CD8-positive, alpha-beta memory T cell (primary cell): ENCODE measurements at regions not wholly inside any gene's neighbourhood (a gene's known extent, or its start where the extent isn't known, plus 50 kb on each side); places are given as distances from the start of the nearest gene placed in this dataset.
"Not testable (repeated sequence)": the region's sequence is repeated elsewhere in the genome, so short reads cannot be mapped to it uniquely, and the experiment has no call there.

ENCODE experiments used
- CTCF ChIA-PET: fragments of 350-600 bp; sonication (Branson Sonifier 250); formaldehyde crosslinking; loops from one replicate; lab custom pipeline; 2021; ENCODE audit warnings: antibody characterized with exemption; lab: Charles Lee
- POLR2A ChIA-PET: fragments of 350-600 bp; sonication (Branson Sonifier 250); formaldehyde crosslinking; loops from one replicate; lab custom pipeline; 2021; ENCODE audit warnings: antibody characterized with exemption; lab: Charles Lee
- DNase-seq, 5 donors: peaks; one replicate each; pipeline versions ENCODE4 v3.0.0 to v3.0.0-alpha.2; 2020 to 2022; ENCODE audit warnings: mixed read lengths in 1 of 5
- H3K27ac ChIP-seq: one replicate; pipeline ENCODE4 v1.7.0; 2013; ENCODE audit warnings: low read depth, mild to moderate bottlenecking, low read length, moderate library complexity
- H3K27me3 ChIP-seq: 2 replicates; pipeline ENCODE4 v1.7.0; 2013; ENCODE audit warnings: low read length, mild to moderate bottlenecking; ENCODE audit not compliant: insufficient read depth, poor library complexity, severe bottlenecking
- H3K36me3 ChIP-seq: 2 replicates; pipeline ENCODE4 v1.7.0; 2013; ENCODE audit warnings: mild to moderate bottlenecking, low read length, moderate library complexity; ENCODE audit not compliant: insufficient read depth
- H3K4me1 ChIP-seq: 2 replicates; pipeline ENCODE4 v1.7.0; 2013; ENCODE audit warnings: mild to moderate bottlenecking, low read length, moderate library complexity; ENCODE audit not compliant: insufficient read depth
- H3K4me3 ChIP-seq: 2 replicates; pipeline ENCODE4 v1.7.0; 2013; ENCODE audit warnings: mild to moderate bottlenecking, low read length
- H3K9me3 ChIP-seq: 2 replicates; pipeline ENCODE4 v1.7.0; 2013; ENCODE audit warnings: mild to moderate bottlenecking, low read length
- H3K27ac Mint-ChIP-seq, 8 donors: one replicate each; pipeline ENCODE4 v1.8.0; 2020 to 2021; ENCODE audit warnings: mixed read lengths in 8 of 8, mild to moderate bottlenecking in 6 of 8, inconsistent platforms in 3 of 8, moderate library complexity in 3 of 8
- H3K27me3 Mint-ChIP-seq, 2 donors: one replicate each; pipeline ENCODE4 v1.8.0; 2020 to 2021; ENCODE audit warnings: mixed read lengths in 2 of 2, mild to moderate bottlenecking in 1 of 2, moderate library complexity in 1 of 2
- H3K36me3 Mint-ChIP-seq, 3 donors: one replicate each; pipeline ENCODE4 v1.8.0; 2020 to 2021; ENCODE audit warnings: mixed read lengths in 3 of 3, inconsistent platforms in 1 of 3, mild to moderate bottlenecking in 1 of 3
- H3K4me1 Mint-ChIP-seq, 3 donors: one replicate each; pipeline ENCODE4 v1.8.0; 2020 to 2021; ENCODE audit warnings: mixed read lengths in 3 of 3, inconsistent platforms in 1 of 3, mild to moderate bottlenecking in 1 of 3
- H3K4me3 Mint-ChIP-seq, 7 donors: one replicate each; pipeline ENCODE4 v1.8.0; 2020 to 2021; ENCODE audit warnings: mixed read lengths in 7 of 7, mild to moderate bottlenecking in 6 of 7, moderate library complexity in 4 of 7, inconsistent platforms in 2 of 7
- H3K9me3 Mint-ChIP-seq, 5 donors: one replicate each; pipeline ENCODE4 v1.8.0; 2020 to 2022; ENCODE audit warnings: mixed read lengths in 5 of 5, mild to moderate bottlenecking in 3 of 5, moderate library complexity in 2 of 5, inconsistent platforms in 1 of 5

- H3K27me3 Mint-ChIP-seq: peaks cover 0 to 13% of the 10 kb centered on the region in 2 donors
- POLR2A ChIA-PET: no interaction called here
- Histone ChIP-seq H3K27ac (no peak overlapping the region), H3K4me1 (no peaks in the 10 kb centered on the region), H3K4me3 (no peak overlapping the region), H3K36me3 (no peaks in the 10 kb centered on the region), H3K27me3 (no peaks in the 10 kb centered on the region), H3K9me3 (no peaks in the 10 kb centered on the region)
- H3K27ac Mint-ChIP-seq: no peak overlapping the region
- CTCF ChIA-PET: no interaction called here
- H3K4me3 Mint-ChIP-seq: no peak overlapping the region
- H3K4me1 Mint-ChIP-seq: peaks cover 0 to 21% (median 0%) of the 10 kb centered on the region in 3 donors
- no peaks in the 10 kb centered on the region for H3K9me3 Mint-ChIP-seq
- no peaks in the 10 kb centered on the region for H3K36me3 Mint-ChIP-seq
- DNase-seq: no peak
These were observed 415.4 kb upstream of the USP9Y start for GRCh38 chrY:12285608-12286007.

- peak overlapping the region in 1 of 8 donors; percentile 4 for H3K27ac Mint-ChIP-seq
- no peak for DNase-seq
- no peaks in the 10 kb centered on the region for H3K9me3 Mint-ChIP-seq
- Histone ChIP-seq H3K27me3 (no peaks in the 10 kb centered on the region), H3K27ac (no peak overlapping the region), H3K4me3 (no peak overlapping the region), H3K4me1 (no peaks in the 10 kb centered on the region), H3K36me3 (no peaks in the 10 kb centered on the region), H3K9me3 (no peaks in the 10 kb centered on the region)
- H3K27me3 Mint-ChIP-seq: peaks cover 0 to 13% of the 10 kb centered on the region in 2 donors
- ChIA-PET CTCF (no interaction called here), POLR2A (no interaction called here)
- H3K36me3 Mint-ChIP-seq: no peaks in the 10 kb centered on the region
- peak overlapping the region in 1 of 7 donors; percentile 62 for H3K4me3 Mint-ChIP-seq
- peaks cover 0 to 21% (median 0%) of the 10 kb centered on the region in 3 donors for H3K4me1 Mint-ChIP-seq
These were observed 412.1 kb upstream of the USP9Y start for GRCh38 chrY:12288919-12289318.

GRCh38 chrY:12289415-12289814 is 411.6 kb upstream of the USP9Y start:
- Mint-ChIP-seq H3K4me3 (peak overlapping the region in 1 of 7 donors; percentile 62), H3K36me3 (no peaks in the 10 kb centered on the region), H3K27ac (no peak overlapping the region), H3K27me3 (peaks cover 0 to 11% of the 10 kb centered on the region in 2 donors), H3K4me1 (peaks cover 0 to 21% (median 0%) of the 10 kb centered on the region in 3 donors), H3K9me3 (no peaks in the 10 kb centered on the region)
- Histone ChIP-seq H3K4me3 (no peak overlapping the region), H3K27me3 (no peaks in the 10 kb centered on the region), H3K9me3 (no peaks in the 10 kb centered on the region), H3K4me1 (no peaks in the 10 kb centered on the region), H3K36me3 (no peaks in the 10 kb centered on the region), H3K27ac (no peak overlapping the region)
- no peak for DNase-seq
- ChIA-PET CTCF (no interaction called here), POLR2A (no interaction called here)

GRCh38 chrY:12292542-12292941 is 408.5 kb upstream of the USP9Y start:
- Histone ChIP-seq H3K27ac (no peak overlapping the region), H3K4me1 (no peaks in the 10 kb centered on the region), H3K4me3 (no peak overlapping the region), H3K36me3 (no peaks in the 10 kb centered on the region), H3K27me3 (no peaks in the 10 kb centered on the region), H3K9me3 (no peaks in the 10 kb centered on the region)
- peaks cover 0 to 19% (median 0%) of the 10 kb centered on the region in 3 donors for H3K4me1 Mint-ChIP-seq
- ChIA-PET POLR2A (interaction anchor here (0.8 kb wide), 1 partner anchor 301 kb away, joined by 3 read pairs; no protein-coding TSS in a partner anchor), CTCF (no interaction called here)
- H3K27ac Mint-ChIP-seq: no peak overlapping the region
- no peaks in the 10 kb centered on the region for H3K9me3 Mint-ChIP-seq
- H3K4me3 Mint-ChIP-seq: no peak overlapping the region
- no peaks in the 10 kb centered on the region for H3K27me3 Mint-ChIP-seq
- DNase-seq: no peak
- H3K36me3 Mint-ChIP-seq: no peaks in the 10 kb centered on the region

- no peak overlapping the region for H3K27ac Mint-ChIP-seq
These were observed 404.6 kb upstream of the USP9Y start for GRCh38 chrY:12296460-12296859.

GRCh38 chrY:12299796-12300195 is 401.2 kb upstream of the USP9Y start:
- H3K36me3 ChIP-seq, H3K27me3 ChIP-seq, H3K4me1 ChIP-seq, DNase-seq, CTCF ChIA-PET, POLR2A ChIA-PET, H3K27ac ChIP-seq, H3K4me3 Mint-ChIP-seq, H3K36me3 Mint-ChIP-seq, H3K9me3 ChIP-seq, H3K4me3 ChIP-seq, H3K27ac Mint-ChIP-seq, H3K27me3 Mint-ChIP-seq, H3K4me1 Mint-ChIP-seq, H3K9me3 Mint-ChIP-seq: not testable (repeated sequence)

More at GRCh38 chrY:12296460-12296859, 404.6 kb upstream of the USP9Y start:
- Mint-ChIP-seq H3K27me3 (no peaks in the 10 kb centered on the region), H3K4me1 (no peaks in the 10 kb centered on the region), H3K9me3 (no peaks in the 10 kb centered on the region), H3K4me3 (no peak overlapping the region), H3K36me3 (no peaks in the 10 kb centered on the region)
- H3K27ac ChIP-seq: no peak overlapping the region
- no peak for DNase-seq
- no peaks in the 10 kb centered on the region for H3K9me3 ChIP-seq
- POLR2A ChIA-PET: no interaction called here
- CTCF ChIA-PET: no interaction called here
- no peaks in the 10 kb centered on the region for H3K4me1 ChIP-seq
- H3K36me3 ChIP-seq: no peaks in the 10 kb centered on the region
- H3K4me3 ChIP-seq: no peak overlapping the region
- H3K27me3 ChIP-seq: no peaks in the 10 kb centered on the region

GRCh38 chrY:12303464-12303863 is 397.6 kb upstream of the USP9Y start:
- no peaks in the 10 kb centered on the region for H3K9me3 Mint-ChIP-seq
- no peaks in the 10 kb centered on the region for H3K36me3 ChIP-seq
- no peaks in the 10 kb centered on the region for H3K36me3 Mint-ChIP-seq
- ChIA-PET POLR2A (no interaction called here), CTCF (no interaction called here)
- peak overlapping the region in 2 of 7 donors; percentile 60 to 78 for H3K4me3 Mint-ChIP-seq
- H3K4me1 ChIP-seq: no peaks in the 10 kb centered on the region
- H3K27me3 Mint-ChIP-seq: no peaks in the 10 kb centered on the region
- H3K4me1 Mint-ChIP-seq: peaks cover 0 to 6% (median 0%) of the 10 kb centered on the region in 3 donors
- H3K9me3 ChIP-seq: no peaks in the 10 kb centered on the region
- H3K27me3 ChIP-seq: no peaks in the 10 kb centered on the region
- H3K27ac ChIP-seq: no peak overlapping the region
- peak overlapping the region in 2 of 8 donors; percentile 21 to 74 for H3K27ac Mint-ChIP-seq
- H3K4me3 ChIP-seq: no peak overlapping the region
- peak in 1 of 5 donors; percentile 1 for DNase-seq

GRCh38 chrY:12305456-12305855 is 395.6 kb upstream of the USP9Y start:
- no peaks in the 10 kb centered on the region for H3K9me3 Mint-ChIP-seq
- H3K27me3 Mint-ChIP-seq: no peaks in the 10 kb centered on the region
- DNase-seq: no peak
- no peak overlapping the region for H3K4me3 Mint-ChIP-seq
- Histone ChIP-seq H3K36me3 (no peaks in the 10 kb centered on the region), H3K27me3 (no peaks in the 10 kb centered on the region), H3K9me3 (no peaks in the 10 kb centered on the region), H3K4me1 (no peaks in the 10 kb centered on the region), H3K27ac (no peak overlapping the region), H3K4me3 (no peak overlapping the region)
- peaks cover 0 to 6% (median 0%) of the 10 kb centered on the region in 3 donors for H3K4me1 Mint-ChIP-seq
- ChIA-PET CTCF (no interaction called here), POLR2A (no interaction called here)
- H3K36me3 Mint-ChIP-seq: no peaks in the 10 kb centered on the region
- H3K27ac Mint-ChIP-seq: no peak overlapping the region
